SU-DHL-6 (cell line): ENCODE measurements at regions not wholly inside any gene's neighbourhood (a gene's known extent, or its start where the extent isn't known, plus 50 kb on each side); places are given as distances from the start of the nearest gene placed in this dataset.

Experiments used
- H2AFZ ChIP-seq: fragments of 200-600 bp; sonication (generic); 2 replicates; pipeline ENCODE4 v1.6.1; 2014; ENCODE audit warnings: low read depth, mild to moderate bottlenecking, moderate library complexity, mixed read lengths, antibody characterized with exemption, low read length; ENCODE audit not compliant: severe bottlenecking
- H3F3A ChIP-seq: fragments of 200-600 bp; shearing (Covaris generic); 2 replicates; pipeline ENCODE4 v1.6.0; 2016; ENCODE audit warnings: antibody characterized with exemption, mild to moderate bottlenecking; ENCODE audit not compliant: insufficient read depth
- H3K27ac ChIP-seq: fragments of 200-600 bp; sonication (generic); 2 replicates; pipeline ENCODE4 v1.5.1; 2016; ENCODE audit warnings: low read depth, mild to moderate bottlenecking, low read length, moderate library complexity, mixed read lengths
- H3K27me3 ChIP-seq: fragments of 200-600 bp; sonication (generic), shearing (Covaris generic); 2 replicates; pipeline ENCODE4 v1.6.0; 2014; ENCODE audit warnings: mild to moderate bottlenecking, low read length
- H3K36me3 ChIP-seq: fragments of 200-600 bp; sonication (generic); 2 replicates; pipeline ENCODE4 v1.6.1; 2014; ENCODE audit warnings: mild to moderate bottlenecking, low read length, mixed read lengths
- H3K4me2 ChIP-seq: fragments of 300-600, 200-600 bp; shearing (Covaris generic), sonication (generic); 2 replicates; pipeline ENCODE4 v1.6.0; 2014; ENCODE audit warnings: low read length, low read depth, mild to moderate bottlenecking; ENCODE audit not compliant: poor library complexity, severe bottlenecking
- H3K4me3 ChIP-seq: fragments of 200-600 bp; sonication (generic); 2 replicates; pipeline ENCODE4 v1.5.1; 2014; ENCODE audit warnings: antibody characterized with exemption, low read length, mild to moderate bottlenecking, mixed read lengths; ENCODE audit not compliant: insufficient read depth, poor library complexity, severe bottlenecking
- H3K79me2 ChIP-seq: fragments of 200-600 bp; sonication (generic); 2 replicates; pipeline ENCODE4 v1.6.1; 2014; ENCODE audit warnings: mild to moderate bottlenecking, low read length, moderate library complexity; ENCODE audit not compliant: insufficient read depth
- H3K9ac ChIP-seq: fragments of 200-600 bp; sonication (generic); 2 replicates; pipeline ENCODE4 v1.7.0; 2014; ENCODE audit warnings: mild to moderate bottlenecking, low read length
- H3K9me2 ChIP-seq: fragments of 200-600 bp; sonication (generic); replicated peaks from 2 replicates; pipeline ENCODE4 v1.6.1; 2014; ENCODE audit warnings: low read length; ENCODE audit not compliant: insufficient read depth
- H3K9me3 ChIP-seq: fragments of 200-600 bp; sonication (generic); 2 replicates; pipeline ENCODE4 v1.6.1; 2014; ENCODE audit warnings: low read length, mixed read lengths; ENCODE audit not compliant: insufficient read depth
- H4K20me1 ChIP-seq: fragments of 200-600 bp; sonication (generic); 2 replicates; pipeline ENCODE4 v1.6.1; 2014; ENCODE audit warnings: low read depth, mild to moderate bottlenecking, antibody characterized with exemption, low read length, moderate library complexity, mixed read lengths
- EZH2phosphoT487 ChIP-seq: fragments of 200-600 bp; sonication (generic), shearing (Covaris generic); conservative IDR thresholded peaks from 2 replicates; pipeline ENCODE4 v1.6.1; 2018; ENCODE audit warnings: mild to moderate bottlenecking, antibody characterized with exemption, low read length, moderate library complexity, mixed read lengths
- TF ChIP-seq, protein P1 (sequence below): fragments of 200-600 bp; sonication (generic); IDR thresholded peaks from one replicate; pipeline ENCODE4 v1.5.1; 2017; ENCODE audit warnings: antibody characterized with exemption, mild to moderate bottlenecking, low read length, moderate library complexity; ENCODE audit not compliant: insufficient read depth, poor library complexity, severe bottlenecking

DNA sequence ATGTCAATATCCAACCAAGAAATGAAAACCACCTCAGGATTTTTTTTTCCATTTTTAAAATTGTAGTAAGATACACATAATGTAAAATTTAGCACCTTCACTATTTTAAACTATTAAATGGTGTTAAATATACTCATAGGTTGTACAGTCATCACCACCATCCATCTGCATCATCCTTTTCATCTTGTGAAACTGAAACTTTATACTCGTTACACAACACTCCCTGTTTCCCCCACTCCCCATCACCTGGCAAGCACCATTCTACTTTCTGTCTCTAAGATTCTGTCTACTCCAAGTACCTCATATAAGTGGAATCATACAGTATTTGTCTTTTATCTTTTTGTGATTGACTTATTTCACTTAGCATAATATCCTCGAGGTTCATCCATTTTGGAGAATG is 335.2 kb upstream of the NPSR1 start:
- H3K27me3 ChIP-seq = no peaks in the 10 kb centered on the region
- H3K36me3 ChIP-seq = no peaks in the 10 kb centered on the region
- no peak overlapping the region for H3K4me3 ChIP-seq
- no peak overlapping the region for H3K9ac ChIP-seq
- no peak for TF ChIP-seq EZH2phosphoT487
- H3K79me2 ChIP-seq = no peaks in the 10 kb centered on the region
- H3F3A ChIP-seq = no peaks in the 10 kb centered on the region
- H4K20me1 ChIP-seq = no peaks in the 10 kb centered on the region
- H3K27ac ChIP-seq = no peak overlapping the region
- no peaks in the 10 kb centered on the region for H3K9me3 ChIP-seq
- no peak overlapping the region for H3K4me2 ChIP-seq
- no peak overlapping the region for H2AFZ ChIP-seq
- no peaks in the 10 kb centered on the region for H3K9me2 ChIP-seq

DNA sequence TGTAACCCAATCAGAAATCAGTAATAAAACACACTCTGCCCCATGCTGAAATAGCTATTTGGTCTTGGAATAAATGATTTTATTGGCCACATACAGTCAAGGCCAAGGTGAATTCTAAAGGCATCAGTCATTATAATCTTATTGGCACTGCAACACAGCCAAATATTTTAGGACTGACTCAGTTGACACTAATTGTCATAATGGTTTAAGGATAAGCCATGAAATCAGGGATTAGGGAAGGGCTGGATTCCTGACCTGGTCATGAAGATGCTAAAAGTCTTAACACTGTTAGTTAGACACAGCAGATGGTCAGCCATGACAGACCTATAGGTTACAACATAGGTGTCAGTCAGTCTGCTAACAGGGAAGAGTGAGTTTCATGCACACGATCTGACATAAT is 330.3 kb upstream of the NPSR1 start:
- no peaks in the 10 kb centered on the region for H3K9me2 ChIP-seq
- TF ChIP-seq EZH2phosphoT487 = no peak
- TF ChIP-seq, protein P1, sequence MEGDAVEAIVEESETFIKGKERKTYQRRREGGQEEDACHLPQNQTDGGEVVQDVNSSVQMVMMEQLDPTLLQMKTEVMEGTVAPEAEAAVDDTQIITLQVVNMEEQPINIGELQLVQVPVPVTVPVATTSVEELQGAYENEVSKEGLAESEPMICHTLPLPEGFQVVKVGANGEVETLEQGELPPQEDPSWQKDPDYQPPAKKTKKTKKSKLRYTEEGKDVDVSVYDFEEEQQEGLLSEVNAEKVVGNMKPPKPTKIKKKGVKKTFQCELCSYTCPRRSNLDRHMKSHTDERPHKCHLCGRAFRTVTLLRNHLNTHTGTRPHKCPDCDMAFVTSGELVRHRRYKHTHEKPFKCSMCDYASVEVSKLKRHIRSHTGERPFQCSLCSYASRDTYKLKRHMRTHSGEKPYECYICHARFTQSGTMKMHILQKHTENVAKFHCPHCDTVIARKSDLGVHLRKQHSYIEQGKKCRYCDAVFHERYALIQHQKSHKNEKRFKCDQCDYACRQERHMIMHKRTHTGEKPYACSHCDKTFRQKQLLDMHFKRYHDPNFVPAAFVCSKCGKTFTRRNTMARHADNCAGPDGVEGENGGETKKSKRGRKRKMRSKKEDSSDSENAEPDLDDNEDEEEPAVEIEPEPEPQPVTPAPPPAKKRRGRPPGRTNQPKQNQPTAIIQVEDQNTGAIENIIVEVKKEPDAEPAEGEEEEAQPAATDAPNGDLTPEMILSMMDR = no peak
- H2AFZ ChIP-seq = no peak overlapping the region
- no peaks in the 10 kb centered on the region for H3K36me3 ChIP-seq
- 0 out of 2 replicates have a peak, but pooled peaks cover 6% of the 10 kb centered on the region for H3K27me3 ChIP-seq
- H3K9ac ChIP-seq = no peak overlapping the region
- no peaks in the 10 kb centered on the region for H3K9me3 ChIP-seq
- no peaks in the 10 kb centered on the region for H4K20me1 ChIP-seq
- no peak overlapping the region for H3K27ac ChIP-seq
- no peak overlapping the region for H3K4me3 ChIP-seq
- no peaks in the 10 kb centered on the region for H3F3A ChIP-seq
- no peaks in the 10 kb centered on the region for H3K79me2 ChIP-seq
- no peak overlapping the region for H3K4me2 ChIP-seq

DNA sequence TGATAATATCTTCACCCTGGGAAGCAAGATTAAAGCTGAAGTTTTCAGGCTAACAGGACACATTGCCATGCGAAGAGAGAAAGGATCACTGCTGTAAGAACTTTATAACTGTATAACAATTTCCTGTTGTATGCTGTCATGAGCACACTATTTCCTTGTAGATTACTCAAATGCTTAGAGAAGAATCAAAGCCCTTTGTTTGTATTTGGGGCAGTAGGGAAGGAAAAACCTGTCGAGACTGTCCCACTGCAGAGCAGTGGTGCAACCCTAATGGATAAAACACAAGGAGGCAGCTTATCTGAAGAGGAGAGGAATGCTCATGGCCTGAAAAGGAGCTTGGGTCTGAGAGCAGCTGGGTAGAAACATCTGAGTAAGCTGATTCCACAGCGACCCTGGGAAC is 327.7 kb upstream of the NPSR1 start:
- no peak for TF ChIP-seq EZH2phosphoT487
- TF ChIP-seq, protein P1 = no peak
- H3K27ac ChIP-seq = no peak overlapping the region
- no peaks in the 10 kb centered on the region for H4K20me1 ChIP-seq

DNA sequence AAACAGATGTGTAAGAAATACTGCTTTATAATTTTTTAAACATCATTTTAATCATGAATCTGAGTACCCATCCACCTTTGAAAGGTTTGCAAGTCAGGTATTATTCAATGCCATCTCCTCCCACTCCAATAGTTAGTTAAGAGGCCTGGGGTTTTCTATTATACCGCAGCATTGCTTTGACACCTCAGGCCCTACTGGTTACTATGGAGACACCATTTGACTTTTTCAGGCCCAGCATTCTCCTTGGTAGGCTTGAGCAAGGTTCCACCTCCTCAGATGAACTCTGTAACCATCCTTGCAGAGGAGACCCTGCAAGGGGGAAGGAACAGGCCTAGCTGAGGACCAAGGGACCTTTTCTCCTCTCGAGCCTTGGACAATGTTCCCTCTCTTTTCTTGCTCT is 326.9 kb upstream of the NPSR1 start:
- Histone ChIP-seq H3K4me3 (no peak overlapping the region), H3K9me2 (no peaks in the 10 kb centered on the region), H3K9ac (no peak overlapping the region), H3K79me2 (no peaks in the 10 kb centered on the region), H3K27ac (no peak overlapping the region), H3K27me3 (0 out of 2 replicates have a peak, but pooled peaks cover 6% of the 10 kb centered on the region), H2AFZ (no peak overlapping the region), H4K20me1 (no peaks in the 10 kb centered on the region), H3K36me3 (no peaks in the 10 kb centered on the region), H3K4me2 (no peak overlapping the region), H3F3A (no peaks in the 10 kb centered on the region), H3K9me3 (no peaks in the 10 kb centered on the region)
- TF ChIP-seq, protein P1 = no peak

More for the DNA sequence above, 327.7 kb upstream of the NPSR1 start:
- Histone ChIP-seq H3K4me2 (no peak overlapping the region), H3K9me3 (no peaks in the 10 kb centered on the region), H3K27me3 (0 out of 2 replicates have a peak, but pooled peaks cover 6% of the 10 kb centered on the region), H3K36me3 (no peaks in the 10 kb centered on the region), H3K4me3 (no peak overlapping the region), H3F3A (no peaks in the 10 kb centered on the region), H3K79me2 (no peaks in the 10 kb centered on the region), H2AFZ (no peak overlapping the region), H3K9ac (no peak overlapping the region), H3K9me2 (no peaks in the 10 kb centered on the region)
